ENCODE measurements at regions not wholly inside any gene's neighbourhood (a gene's known extent, or its start where the extent isn't known, plus 50 kb on each side); places are given as distances from the start of the nearest gene placed in this dataset.

- no peak overlapping the region for H3K4me3 ChIP-seq (ENCODE audit: low read depth, low read length)
- TF ChIP-seq CTCF (conservative IDR thresholded peaks at IDR 0.05; ENCODE audit: low read depth, low read length): peak; percentile 53
- no peak for DNase-seq (ENCODE audit: low read depth)
These were observed 334.5 kb upstream of the SLC7A11 start for GRCh38 chr4:138576684-138577083.

- DNase-seq (ENCODE audit: low read depth): no peak
- no peak overlapping the region for H3K4me3 ChIP-seq (ENCODE audit: low read depth, low read length)
- TF ChIP-seq CTCF (conservative IDR thresholded peaks at IDR 0.05; ENCODE audit: low read depth, low read length): no peak
These were observed 331.1 kb upstream of the SLC7A11 start for GRCh38 chr4:138573246-138573645.

GRCh38 chr4:138572007-138572406, 329.9 kb upstream of the SLC7A11 start:
- DNase-seq (ENCODE audit: low read depth): no peak
- H3K4me3 ChIP-seq (ENCODE audit: low read depth, low read length): no peak overlapping the region
- TF ChIP-seq CTCF (conservative IDR thresholded peaks at IDR 0.05; ENCODE audit: low read depth, low read length): no peak

- no peak for DNase-seq (ENCODE audit: low read depth)
- no peak overlapping the region for H3K4me3 ChIP-seq (ENCODE audit: low read depth, low read length)
- TF ChIP-seq CTCF (conservative IDR thresholded peaks at IDR 0.05; ENCODE audit: low read depth, low read length): no peak
These were observed 325.5 kb upstream of the SLC7A11 start for GRCh38 chr4:138567696-138568095.

GRCh38 chr4:138565576-138565975, 323.4 kb upstream of the SLC7A11 start:
- TF ChIP-seq CTCF (conservative IDR thresholded peaks at IDR 0.05; ENCODE audit: low read depth, low read length): no peak
- DNase-seq (ENCODE audit: low read depth): no peak
- H3K4me3 ChIP-seq (ENCODE audit: low read depth, low read length): no peak overlapping the region

- no peak overlapping the region for H3K4me3 ChIP-seq (ENCODE audit: low read depth, low read length)
- TF ChIP-seq CTCF (conservative IDR thresholded peaks at IDR 0.05; ENCODE audit: low read depth, low read length): no peak
- DNase-seq (ENCODE audit: low read depth): no peak
These were observed 320.4 kb upstream of the SLC7A11 start for GRCh38 chr4:138562544-138562991.

- no peak overlapping the region for H3K4me3 ChIP-seq (ENCODE audit: low read depth, low read length)
- TF ChIP-seq CTCF (conservative IDR thresholded peaks at IDR 0.05; ENCODE audit: low read depth, low read length): no peak
- no peak for DNase-seq (ENCODE audit: low read depth)
These were observed 319.8 kb upstream of the SLC7A11 start for GRCh38 chr4:138561906-138562305.

Measured in epithelial cell of proximal tubule (primary cell).